GM19023 (cell line): ENCODE measurements at regions not wholly inside any gene's neighbourhood (a gene's known extent, or its start where the extent isn't known, plus 50 kb on each side); places are given as distances from the start of the nearest gene placed in this dataset.
"Not testable (repeated sequence)": the region's sequence is repeated elsewhere in the genome, so short reads cannot be mapped to it uniquely, and the experiment has no call there.

Source experiments
- ATAC-seq: cut with Tn5 transposase; IDR thresholded peaks from one replicate; pipeline ENCODE4 v1.9.1; 2021; ENCODE audit warnings: mild to moderate bottlenecking, moderate library complexity; ENCODE audit not compliant: unreplicated experiment

DNA sequence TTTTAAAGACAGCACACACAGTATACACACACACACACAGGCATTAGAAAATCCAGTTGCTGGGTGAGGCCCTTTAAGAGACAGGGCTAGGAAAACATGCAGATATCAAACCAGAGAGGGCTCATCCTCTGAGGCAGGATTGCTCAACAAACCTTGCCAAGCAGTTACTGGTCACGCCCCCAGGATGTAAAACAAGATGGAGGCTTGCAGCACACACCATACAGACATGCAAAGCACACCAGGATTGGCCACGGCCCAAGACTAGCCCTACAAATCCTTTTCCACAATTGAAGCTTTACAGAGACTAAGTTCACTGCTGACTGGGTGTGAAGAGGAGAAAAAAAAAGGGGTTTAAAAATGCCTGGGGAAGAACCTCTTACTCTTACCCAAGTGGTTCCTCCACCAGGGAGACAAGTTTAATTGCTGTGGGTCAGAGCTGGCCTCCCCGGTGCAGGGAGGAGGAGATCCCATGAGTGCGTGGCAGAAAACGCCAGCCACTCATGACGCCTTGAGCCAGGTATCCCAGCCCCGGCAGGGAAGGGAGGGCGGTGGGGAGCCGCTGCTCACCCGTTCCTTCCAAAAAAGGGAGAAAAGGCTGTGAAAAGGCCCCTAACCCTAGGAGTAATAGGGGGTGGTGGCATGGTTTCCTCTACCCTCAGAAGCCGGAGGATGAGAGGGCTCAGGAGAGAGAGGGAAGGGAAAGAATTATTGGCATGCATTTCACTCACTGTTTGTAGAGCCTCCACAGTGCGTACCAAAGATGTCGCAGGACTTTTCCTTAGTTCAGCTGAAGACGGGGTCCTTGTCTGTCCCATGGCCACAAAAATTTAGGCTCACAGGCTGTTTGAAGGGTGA lies 594.6 kb upstream of the ZP4 start:
- ATAC-seq: no peak

- ATAC-seq: no peak
These were observed 593.4 kb upstream of the ZP4 start for GRCh38 chr1:238484121-238484520.

GRCh38 chr1:238476841-238477240 lies 586.1 kb upstream of the ZP4 start:
- ATAC-seq: no peak

DNA sequence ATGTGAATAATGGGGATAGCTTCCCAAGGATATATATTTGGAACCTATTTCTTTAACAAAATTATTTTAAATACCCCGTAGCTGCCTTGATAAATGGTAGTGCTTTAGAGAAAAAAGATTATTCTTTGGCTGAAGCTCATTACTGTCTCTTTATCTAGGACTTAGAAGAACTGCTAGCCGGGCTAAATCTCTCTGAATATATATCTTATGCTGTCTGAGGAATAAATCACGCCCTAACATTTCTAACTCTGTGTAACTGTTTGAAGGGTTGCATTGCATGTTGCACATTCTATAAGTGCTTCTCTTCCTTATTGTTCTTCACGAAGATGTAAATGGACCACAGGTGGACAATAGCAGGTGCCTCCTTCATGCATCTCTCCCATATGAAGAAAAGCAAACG lies 585.0 kb upstream of the ZP4 start:
- ATAC-seq: no peak

DNA sequence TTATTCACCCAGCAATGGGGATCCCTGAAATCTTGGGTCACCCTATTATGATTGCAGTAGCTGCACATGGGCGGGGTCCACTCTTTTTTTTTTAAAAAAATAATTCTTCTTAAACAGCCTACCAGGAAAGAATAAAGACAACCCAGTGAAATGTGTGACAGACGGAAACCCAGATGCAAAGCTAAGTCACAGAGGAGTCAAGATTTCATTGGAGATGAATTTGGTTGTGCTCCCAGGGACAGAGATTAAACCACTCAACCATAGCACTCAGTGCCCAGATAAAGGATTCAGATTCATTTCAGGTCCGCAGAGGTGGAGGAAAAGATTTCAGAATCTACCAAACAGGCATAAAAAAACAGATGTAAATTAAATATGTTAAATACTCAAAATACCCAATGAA lies 583.5 kb upstream of the ZP4 start:
- ATAC-seq: no peak

GRCh38 chr1:238469146-238469631 lies 578.5 kb upstream of the ZP4 start:
- no peak for ATAC-seq

DNA sequence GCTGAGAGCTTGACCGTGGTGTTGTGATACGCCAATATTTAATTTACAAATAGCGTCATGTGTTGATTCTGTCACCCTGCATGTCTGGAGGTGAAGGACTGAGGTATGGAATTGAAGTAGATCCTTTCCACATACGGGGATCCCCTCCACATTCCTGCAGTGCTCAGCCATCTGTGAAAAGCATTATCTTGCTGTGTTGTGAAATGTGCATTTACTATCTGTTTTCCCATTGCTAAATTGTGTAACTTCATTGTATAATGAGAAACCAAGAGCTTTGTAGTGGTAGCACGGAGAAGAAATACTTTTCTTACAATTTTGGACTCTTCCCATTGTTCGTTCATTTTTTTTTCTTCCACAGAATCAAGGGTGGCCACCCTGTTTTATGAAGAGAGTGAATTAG lies 577.3 kb upstream of the ZP4 start:
- no peak for ATAC-seq

DNA sequence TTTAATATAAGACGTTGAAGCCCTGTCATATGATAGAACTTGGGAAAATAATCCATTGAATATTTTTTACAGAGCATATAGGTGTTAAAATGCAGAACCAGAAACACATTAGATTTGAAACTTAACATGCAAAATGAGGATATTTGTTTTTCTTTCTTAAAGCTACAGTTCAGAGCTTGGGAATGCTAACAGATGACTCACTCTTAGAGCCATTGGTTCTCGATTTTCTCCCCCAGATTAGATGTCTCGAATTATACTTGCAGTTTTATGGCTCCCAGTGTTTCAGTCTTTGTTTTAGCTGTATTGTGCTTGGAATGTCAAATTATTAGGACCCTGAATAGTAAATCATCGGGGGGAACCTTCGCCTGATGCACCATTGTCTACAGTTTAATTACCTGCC lies 575.7 kb upstream of the ZP4 start:
- ATAC-seq: no peak

GRCh38 chr1:238465449-238465848 lies 574.7 kb upstream of the ZP4 start:
- ATAC-seq: no peak

DNA sequence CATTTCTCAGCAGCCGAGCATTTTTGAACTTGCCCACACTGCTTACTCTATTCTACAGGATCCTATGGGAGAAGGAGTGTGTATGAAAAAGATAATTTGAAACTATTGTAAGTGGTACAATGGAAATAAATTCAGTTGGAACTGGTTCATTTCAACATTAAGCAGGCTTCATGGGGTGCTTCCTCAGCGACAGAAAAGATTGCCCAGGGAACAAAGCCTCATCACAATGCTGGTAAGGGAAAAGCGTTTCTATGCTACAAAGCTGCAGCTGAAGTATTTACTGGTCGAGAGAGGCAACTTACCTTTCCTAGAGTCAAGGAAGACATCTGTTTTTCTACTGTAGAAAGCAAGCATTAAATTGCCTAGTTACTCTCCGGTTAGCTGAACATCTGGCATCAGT lies 568.2 kb upstream of the ZP4 start:
- no peak for ATAC-seq

- no peak for ATAC-seq
These were observed 566.9 kb upstream of the ZP4 start for GRCh38 chr1:238457610-238458009.

DNA sequence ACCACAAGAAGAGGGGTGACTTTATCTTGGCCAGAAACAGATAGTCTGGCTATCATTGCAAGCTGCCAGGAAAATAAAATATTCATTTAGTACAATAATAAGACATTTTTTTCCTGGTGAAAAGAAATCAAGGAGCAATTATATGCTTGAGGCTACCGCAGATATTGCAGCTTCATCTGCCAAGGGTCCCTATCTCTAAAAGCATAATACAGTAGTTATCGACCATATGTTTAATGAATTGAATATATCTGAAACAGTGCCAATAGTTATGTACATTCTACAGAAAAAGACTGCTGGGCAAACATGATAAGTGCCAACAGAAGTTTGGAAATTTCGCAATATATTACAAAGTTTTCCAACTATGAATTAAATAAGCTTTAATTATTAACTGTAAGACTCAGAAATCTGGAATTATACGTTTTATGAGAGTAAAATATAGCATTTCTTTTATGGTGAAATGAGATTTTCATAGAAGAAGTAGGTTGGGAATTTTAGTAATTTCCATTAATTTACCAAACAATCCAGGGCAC lies 561.1 kb upstream of the ZP4 start:
- no peak for ATAC-seq

DNA sequence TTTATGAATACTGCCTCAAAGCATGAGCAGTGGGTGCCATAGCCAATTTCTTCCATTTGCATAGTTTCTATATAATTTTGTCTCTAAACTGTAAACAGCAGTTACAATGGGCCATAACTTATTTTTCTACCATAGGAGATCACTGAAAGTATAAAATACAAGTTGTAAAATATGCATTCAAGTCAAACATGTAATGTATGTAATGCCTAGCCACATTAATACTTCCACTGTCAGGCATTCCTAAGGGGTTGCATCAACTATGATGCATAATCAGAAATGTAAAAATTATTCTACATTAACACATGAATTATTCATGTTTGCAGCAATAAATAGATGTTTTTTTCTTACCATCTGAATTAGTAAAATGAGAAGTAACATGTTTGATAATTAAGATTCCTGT lies 560.3 kb upstream of the ZP4 start:
- no peak for ATAC-seq

GRCh38 chr1:238443687-238444086 lies 553.0 kb upstream of the ZP4 start:
- no peak for ATAC-seq

GRCh38 chr1:238439511-238439910 lies 548.8 kb upstream of the ZP4 start:
- no peak for ATAC-seq

GRCh38 chr1:238438311-238439270 lies 547.9 kb upstream of the ZP4 start:
- no peak for ATAC-seq

- not testable (repeated sequence) for ATAC-seq
These were observed 539.0 kb upstream of the ZP4 start for GRCh38 chr1:238429703-238430102.

DNA sequence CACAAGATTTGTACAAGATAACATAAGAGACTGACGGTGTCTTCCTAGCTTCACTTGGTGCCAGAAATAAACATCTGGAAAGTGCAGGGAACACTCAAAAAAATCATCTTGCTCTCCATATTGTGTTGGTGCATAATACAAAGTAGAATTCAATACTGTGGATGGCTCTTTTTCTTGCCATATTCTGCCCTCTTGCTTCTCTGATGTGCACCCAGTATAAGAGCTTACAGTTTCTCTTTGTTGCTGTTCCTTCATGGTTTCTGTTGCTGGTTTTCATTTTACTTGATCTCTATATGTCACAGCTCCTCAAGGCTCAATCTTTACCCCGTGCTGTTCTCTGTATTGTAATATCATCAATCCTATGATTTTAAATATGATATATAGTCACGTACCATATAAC lies 528.5 kb upstream of the ZP4 start:
- ATAC-seq: no peak

DNA sequence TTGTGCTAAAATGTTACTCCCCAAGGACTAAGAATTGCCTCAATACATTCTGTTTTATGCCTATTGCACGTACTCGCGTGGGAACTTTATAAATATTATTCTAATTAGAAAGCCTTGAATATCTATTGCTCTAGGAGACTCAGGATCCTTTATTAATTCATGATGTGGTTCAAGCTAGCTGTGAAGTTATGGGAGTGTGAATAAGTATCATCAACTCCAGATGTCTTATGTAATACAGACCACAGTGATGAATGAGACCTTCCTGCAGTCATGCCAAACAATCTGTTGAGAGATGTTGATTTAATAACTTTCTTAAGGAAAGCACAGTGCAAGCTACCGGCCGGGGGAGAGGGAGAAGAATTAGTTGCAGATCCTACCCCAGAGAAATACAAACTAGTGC lies 519.2 kb upstream of the ZP4 start:
- no peak for ATAC-seq

DNA sequence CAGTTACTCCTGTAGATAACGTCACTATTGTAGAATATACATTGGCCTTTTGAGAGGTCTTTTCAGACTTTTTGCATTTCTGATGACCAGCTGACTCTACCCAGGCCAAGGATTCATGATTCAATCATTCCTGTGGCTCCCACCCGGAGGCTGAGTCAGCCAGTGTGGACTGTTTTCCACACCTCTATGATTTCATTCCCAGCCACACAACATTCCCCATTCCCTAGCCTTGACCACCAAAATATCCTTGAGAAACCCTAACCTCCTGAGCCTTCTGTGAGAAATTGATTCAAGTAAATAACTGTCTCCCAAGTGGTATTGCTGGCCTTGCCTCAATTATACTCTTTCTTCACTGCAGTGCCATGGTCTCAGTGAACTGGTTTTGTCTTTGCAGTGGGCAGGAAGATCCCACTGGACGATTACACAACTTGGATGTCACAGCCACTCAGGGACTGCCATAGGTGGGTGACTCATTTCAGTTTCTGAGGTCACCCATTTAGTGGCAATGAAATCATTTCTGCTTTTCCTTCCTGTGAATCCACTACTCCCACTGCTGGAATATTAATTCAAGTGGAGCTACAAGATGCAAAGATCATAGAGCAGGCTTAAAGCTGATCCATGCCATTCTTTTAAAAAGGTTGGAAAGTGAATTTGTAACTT lies 518.6 kb upstream of the ZP4 start:
- no peak for ATAC-seq

GRCh38 chr1:238408737-238409136 lies 518.0 kb upstream of the ZP4 start:
- ATAC-seq: no peak
